Heart right ventricle (tissue), 16 donors: ENCODE measurements at regions not wholly inside any gene's neighbourhood (a gene's known extent, or its start where the extent isn't known, plus 50 kb on each side); places are given as distances from the start of the nearest gene placed in this dataset.

ENCODE experiments used
- ATAC-seq, 8 donors: fragments of 200-7000 bp; cut with Tn5 transposase; one replicate each; pipeline ENCODE4 v1.9.1; 2020; ENCODE audit warnings: mild to moderate bottlenecking in 8 of 8, moderate library complexity in 8 of 8, moderate number of reproducible peaks in 1 of 8
- DNase-seq, 2 donors: peaks; one replicate each; pipeline ENCODE4 v3.0.0-alpha.2; 2020
- H3K27ac ChIP-seq, 10 donors: fragments of 200-600 bp; sonication (generic) in 2 of 10; one replicate each; pipeline versions ENCODE4 v1.5.0 to v1.8.0; 2020 to 2022; ENCODE audit warnings: mild to moderate bottlenecking in 3 of 10
- H3K27me3 ChIP-seq, 7 donors: fragments of 200-600 bp; one replicate each; pipeline ENCODE4 v1.8.0; 2021 to 2022; ENCODE audit warnings: mild to moderate bottlenecking in 2 of 7
- H3K36me3 ChIP-seq, 9 donors: fragments of 200-600 bp; sonication (generic) in 1 of 9; one replicate each; pipeline versions ENCODE4 v1.5.0 to v1.8.0; 2020 to 2022; ENCODE audit warnings: mild to moderate bottlenecking in 2 of 9
- H3K4me1 ChIP-seq, 9 donors: fragments of 200-600 bp; sonication (generic) in 1 of 9; one replicate each; pipeline versions ENCODE4 v1.5.0 to v1.8.0; 2020 to 2022; ENCODE audit warnings: mild to moderate bottlenecking in 4 of 9
- H3K4me3 ChIP-seq, 10 donors: fragments of 200-600 bp; sonication (generic) in 2 of 10; one replicate each; pipeline versions ENCODE4 v1.5.0 to v1.8.0; 2020 to 2022; ENCODE audit warnings: mild to moderate bottlenecking in 7 of 10, moderate library complexity in 2 of 10
- H3K9me3 ChIP-seq, 11 donors: fragments of 200-600 bp in 10 of 11; sonication (generic) in 2 of 11; one replicate each; pipeline versions ENCODE4 v1.5.0 to v1.8.0; 2013 to 2022; ENCODE audit warnings: mild to moderate bottlenecking in 2 of 11, control low read depth in 1 of 11, moderate library complexity in 1 of 11
- WGBS, 2 donors: extraction: QIAGEN DNeasy Blood & Tissue Kit; methylation state at CpG; one replicate each; pipeline ENCODE4 v1.1.7; 2013; ENCODE audit warnings: inconsistent platforms in 1 of 2; 5-methylcytosine and 5-hydroxymethylcytosine counted together
- intact Hi-C, 10 donors: fragments of 100-400 bp; cut with DNase I; formaldehyde crosslinking; loops; one replicate each; pipeline versions ENCODE4 v1.11.1 to v1.14.2; 2022
- TF ChIP-seq, protein P1 (sequence below), 9 donors: fragments of 200-600 bp; sonication (generic) in 2 of 9; IDR thresholded peaks; one replicate each; pipeline versions ENCODE4 v1.5.0 to v1.8.0; 2021 to 2022; ENCODE audit warnings: antibody characterized with exemption in 9 of 9, mild to moderate bottlenecking in 5 of 9, moderate library complexity in 1 of 9
- donor health status: Arrhythmogenic right ventricular cardiomyopathy.
- donor health status: ischemic (EF 13 %, LVEDD 7.1; RV severe dilation, severe dysfunction).
- donor health status: healthy with polysubstance abuse.
- donor health status: DM: no; HTN: yes; CAD: no.
- donor health status: DM: no; HTN: no; CAD: no.
- donor health status: ischemic (EF 25% LVEDD 6.9; RV normal size, moderate dysfunction).
- donor health status: ischemic (EF 25% LVEDD 5.7; RV mildly dilated, moderate dysfunction).
- donor health status: healthy.
- donor health status: DM: yes; HTN: yes; CAD: no.
- donor health status: Ischemic cardiomyopathy.
- donor health status: ischemic (EF 35%, LVEDD 5.7; RV mildly dilated, moderate dysfunction).
- donor health status: nonischemic (EF 11% LVEDD 7.7; RV severe dilation, severe dysfunction).
- donor health status: DM: yes; HTN: yes; CAD: no.
- donor health status: PGD.
- donor health status: ischemic (EF 29% LVEDD 5.4; RV normal size, mild dysfunction).
- donor health status: nonischemic (EF 23%, LVEDD 6.1; RV moderate dilation, normal function).

DNA sequence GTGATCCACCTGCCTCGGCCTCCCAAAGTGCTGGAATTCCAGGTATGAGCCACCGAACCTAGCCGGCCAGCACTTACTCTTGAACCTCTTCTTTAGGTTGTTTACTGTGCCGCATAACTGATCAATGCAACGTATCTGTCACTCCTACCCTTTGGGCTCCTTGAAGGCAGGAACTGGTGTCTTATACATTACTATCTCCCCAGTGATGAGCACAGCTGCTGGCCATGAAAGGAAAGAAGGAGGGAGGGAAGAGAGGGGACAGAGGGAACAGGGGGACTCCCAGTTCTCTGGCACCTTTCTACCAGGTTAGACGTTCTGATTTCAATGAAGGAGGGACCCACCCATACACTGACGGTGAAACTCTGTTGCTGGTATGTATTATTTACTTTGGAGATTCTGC is 111.8 kb upstream of the NANOS1 start:
- no peak for ATAC-seq
- no peak for DNase-seq
- intact Hi-C loops = no loop called here
- Histone ChIP-seq H3K27ac (no peak overlapping the region), H3K9me3 (no peaks in the 10 kb centered on the region), H3K4me1 (peaks cover 0 to 15% (median 12%) of the 10 kb centered on the region in 9 donors), H3K36me3 (no peaks in the 10 kb centered on the region), H3K4me3 (no peak overlapping the region), H3K27me3 (no peaks in the 10 kb centered on the region)
- 84 to 88% methylated on average over 7 of the region's 7 CpGs for WGBS, 2 donors
- TF ChIP-seq, protein P1, sequence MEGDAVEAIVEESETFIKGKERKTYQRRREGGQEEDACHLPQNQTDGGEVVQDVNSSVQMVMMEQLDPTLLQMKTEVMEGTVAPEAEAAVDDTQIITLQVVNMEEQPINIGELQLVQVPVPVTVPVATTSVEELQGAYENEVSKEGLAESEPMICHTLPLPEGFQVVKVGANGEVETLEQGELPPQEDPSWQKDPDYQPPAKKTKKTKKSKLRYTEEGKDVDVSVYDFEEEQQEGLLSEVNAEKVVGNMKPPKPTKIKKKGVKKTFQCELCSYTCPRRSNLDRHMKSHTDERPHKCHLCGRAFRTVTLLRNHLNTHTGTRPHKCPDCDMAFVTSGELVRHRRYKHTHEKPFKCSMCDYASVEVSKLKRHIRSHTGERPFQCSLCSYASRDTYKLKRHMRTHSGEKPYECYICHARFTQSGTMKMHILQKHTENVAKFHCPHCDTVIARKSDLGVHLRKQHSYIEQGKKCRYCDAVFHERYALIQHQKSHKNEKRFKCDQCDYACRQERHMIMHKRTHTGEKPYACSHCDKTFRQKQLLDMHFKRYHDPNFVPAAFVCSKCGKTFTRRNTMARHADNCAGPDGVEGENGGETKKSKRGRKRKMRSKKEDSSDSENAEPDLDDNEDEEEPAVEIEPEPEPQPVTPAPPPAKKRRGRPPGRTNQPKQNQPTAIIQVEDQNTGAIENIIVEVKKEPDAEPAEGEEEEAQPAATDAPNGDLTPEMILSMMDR (IDR thresholded peaks at IDR 0.05) = no peak

DNA sequence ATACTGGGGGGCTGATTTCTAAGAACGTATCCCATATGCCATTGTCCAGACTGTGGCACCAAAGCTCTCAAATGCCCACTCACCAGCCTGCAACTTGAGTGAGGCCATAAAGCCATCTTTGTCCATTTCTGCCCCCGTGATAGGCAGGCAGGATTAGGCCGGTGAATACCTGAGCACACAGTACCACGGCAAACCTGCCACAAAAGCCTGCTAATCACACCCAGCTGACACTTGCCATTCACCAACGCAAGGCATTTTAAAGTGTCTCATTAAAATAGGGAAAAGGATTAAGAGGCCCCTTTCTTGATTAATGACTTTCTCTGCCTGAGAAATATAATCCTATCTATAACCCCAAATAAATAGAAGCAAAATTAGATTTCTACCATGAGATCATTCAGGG is 111.4 kb upstream of the NANOS1 start:
- H3K36me3 ChIP-seq = no peaks in the 10 kb centered on the region
- no peak for DNase-seq
- peaks cover 0 to 11% (median 8%) of the 10 kb centered on the region in 9 donors for H3K4me1 ChIP-seq
- intact Hi-C loops = no loop called here
- H3K27ac ChIP-seq = no peak overlapping the region
- H3K4me3 ChIP-seq = no peak overlapping the region
- ATAC-seq = no peak
- H3K27me3 ChIP-seq = no peaks in the 10 kb centered on the region
- no peaks in the 10 kb centered on the region for H3K9me3 ChIP-seq
- TF ChIP-seq, protein P1 (IDR thresholded peaks at IDR 0.05) = no peak
- WGBS, 2 donors = 72 to 85% methylated on average over 5 of the region's 5 CpGs

DNA sequence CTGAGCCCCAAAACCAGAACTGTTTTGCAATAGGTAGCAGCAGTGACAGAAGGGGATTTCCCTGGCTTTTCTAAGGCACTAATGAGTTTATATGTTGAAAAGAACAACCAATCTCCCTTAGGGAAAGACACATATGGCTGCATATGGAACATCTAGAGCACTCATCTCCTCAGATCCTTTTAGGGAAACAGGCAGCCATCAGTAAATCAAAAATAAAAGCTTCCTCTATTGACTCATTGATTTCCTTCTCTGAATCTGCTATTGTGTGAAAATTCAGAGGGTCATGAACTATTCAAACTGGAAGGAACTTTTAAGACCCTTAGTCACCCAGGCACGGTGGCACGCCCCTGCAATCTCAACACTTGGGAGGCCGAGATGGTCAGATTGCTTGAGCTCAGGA is 110.9 kb upstream of the NANOS1 start:
- intact Hi-C loops = no loop called here
- peaks cover 0 to 7% (median 3%) of the 10 kb centered on the region in 9 donors for H3K4me1 ChIP-seq
- no peaks in the 10 kb centered on the region for H3K27me3 ChIP-seq
- TF ChIP-seq, protein P1 (IDR thresholded peaks at IDR 0.05) = no peak
- no peaks in the 10 kb centered on the region for H3K36me3 ChIP-seq
- ATAC-seq (no peak), DNase-seq (no peak)
- H3K9me3 ChIP-seq = no peaks in the 10 kb centered on the region
- WGBS, 2 donors = 50 to 61% methylated on average over 3 of the region's 3 CpGs
- H3K4me3 ChIP-seq = no peak overlapping the region
- no peak overlapping the region for H3K27ac ChIP-seq

DNA sequence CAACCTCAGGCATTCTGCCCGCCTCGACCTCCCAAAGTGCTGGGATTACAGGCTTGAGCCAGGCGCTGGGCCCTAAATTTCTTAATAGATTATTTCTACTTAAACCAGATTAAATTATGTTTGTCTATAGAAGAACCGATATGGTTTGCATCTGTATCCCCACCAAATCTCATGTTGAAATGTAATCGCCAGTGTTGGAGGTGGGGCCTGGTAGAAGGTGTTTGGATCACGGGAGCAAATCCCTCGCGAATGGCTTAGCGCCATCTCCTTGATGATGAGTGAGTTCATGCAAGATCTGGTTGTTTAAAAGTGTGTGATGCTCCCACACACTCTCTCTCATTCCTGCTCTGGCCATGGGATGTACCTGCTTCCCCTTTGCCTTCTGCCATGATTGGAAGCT is 109.3 kb upstream of the NANOS1 start:
- intact Hi-C loops = no loop called here
- Histone ChIP-seq H3K27me3 (no peaks in the 10 kb centered on the region), H3K4me3 (no peak overlapping the region), H3K4me1 (no peaks in the 10 kb centered on the region), H3K27ac (no peak overlapping the region), H3K36me3 (no peaks in the 10 kb centered on the region), H3K9me3 (no peaks in the 10 kb centered on the region)
- WGBS, 2 donors = 96 to 97% methylated on average over 9 of the region's 9 CpGs
- DNase-seq (no peak), ATAC-seq (no peak)
- TF ChIP-seq, protein P1 (IDR thresholded peaks at IDR 0.05) = no peak

DNA sequence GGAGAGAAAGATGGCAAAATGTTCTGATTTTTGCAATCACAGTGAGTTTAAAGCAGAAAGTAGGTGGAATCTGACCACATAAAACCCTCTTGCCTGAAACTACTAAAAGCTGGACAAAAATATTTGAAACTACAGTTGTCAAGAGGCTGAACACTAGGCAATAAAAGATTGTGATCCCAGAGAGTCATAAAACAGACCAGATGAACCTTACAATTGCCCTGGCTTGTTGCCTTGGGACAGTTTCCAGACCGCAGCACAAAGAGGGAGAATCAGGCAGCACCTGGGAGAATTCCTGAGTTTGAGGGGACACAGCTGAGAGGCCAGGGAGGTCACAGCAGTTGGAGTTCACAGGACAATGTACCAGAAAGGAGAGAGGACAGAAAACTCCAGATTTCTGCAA is 107.3 kb upstream of the NANOS1 start:
- DNase-seq = no peak
- ATAC-seq = no peak
- Histone ChIP-seq H3K27me3 (no peaks in the 10 kb centered on the region), H3K4me1 (peaks cover 0 to 8% (median 0%) of the 10 kb centered on the region in 9 donors), H3K27ac (no peak overlapping the region), H3K4me3 (no peak overlapping the region), H3K36me3 (no peaks in the 10 kb centered on the region), H3K9me3 (no peaks in the 10 kb centered on the region)
- 50 to 59% methylated on average over 1 of the region's 1 CpG for WGBS, 2 donors
- intact Hi-C loops = no loop called here
- TF ChIP-seq, protein P1 (IDR thresholded peaks at IDR 0.05) = no peak
